Natural killer cell (primary cell): ENCODE measurements at regions not wholly inside any gene's neighbourhood (a gene's known extent, or its start where the extent isn't known, plus 50 kb on each side); places are given as distances from the start of the nearest gene placed in this dataset.

ENCODE experiments used
- ATAC-seq, 3 donors: fragments of 150-1000 bp in 2 of 3; fragments of 200-7000 bp in 1 of 3; cut with Tn5 transposase; 1 replicate in 1 of 3; 2 replicates in 2 of 3; pipeline ENCODE4 v1.10.0; 2021; ENCODE audit warnings: mild to moderate bottlenecking in 2 of 3, moderate library complexity in 2 of 3
- DNase-seq, 2 donors: peaks; one replicate each; pipeline versions ENCODE4 v3.0.0 to v3.0.0-alpha.2; 2013 to 2021; ENCODE audit warnings: mixed read lengths in 1 of 2
- H3K27ac ChIP-seq: one replicate; pipeline ENCODE4 v1.5.1; 2013; ENCODE audit warnings: mild to moderate bottlenecking, low read length
- H3K27me3 ChIP-seq: one replicate; pipeline ENCODE4 v1.6.1; 2013; ENCODE audit warnings: low read length; ENCODE audit not compliant: control insufficient read depth, insufficient read depth
- H3K36me3 ChIP-seq: one replicate; pipeline ENCODE4 v1.6.1; 2013; ENCODE audit warnings: low read length; ENCODE audit not compliant: control insufficient read depth, insufficient read depth
- H3K4me1 ChIP-seq: one replicate; pipeline ENCODE4 v1.6.1; 2013; ENCODE audit warnings: low read length; ENCODE audit not compliant: control insufficient read depth, insufficient read depth
- H3K4me3 ChIP-seq: one replicate; pipeline ENCODE4 v1.5.1; 2013; ENCODE audit warnings: low read length
- H3K9me3 ChIP-seq: one replicate; pipeline ENCODE4 v1.6.1; 2013; ENCODE audit warnings: low read length; ENCODE audit not compliant: control insufficient read depth, insufficient read depth
- H3K27ac Mint-ChIP-seq, 2 donors: one replicate each; pipeline ENCODE4 v1.8.0; 2022; ENCODE audit warnings: mild to moderate bottlenecking in 2 of 2, mixed read lengths in 2 of 2, moderate library complexity in 1 of 2
- H3K27me3 Mint-ChIP-seq, 2 donors: one replicate each; pipeline ENCODE4 v1.8.0; 2022; ENCODE audit warnings: low read depth in 2 of 2, mixed read lengths in 2 of 2
- H3K36me3 Mint-ChIP-seq: one replicate; pipeline ENCODE4 v1.8.0; 2022; ENCODE audit warnings: mixed read lengths
- H3K4me1 Mint-ChIP-seq, 2 donors: one replicate each; pipeline ENCODE4 v1.8.0; 2022; ENCODE audit warnings: mixed read lengths in 2 of 2
- H3K4me3 Mint-ChIP-seq: one replicate; pipeline ENCODE4 v1.8.0; 2022; ENCODE audit warnings: mild to moderate bottlenecking, moderate library complexity, mixed read lengths
- H3K9me3 Mint-ChIP-seq, 2 donors: one replicate each; pipeline ENCODE4 v1.8.0; 2022; ENCODE audit warnings: mixed read lengths in 2 of 2
- WGBS: methylation state at CpG from one replicate; pipeline ENCODE4 v1.1.7; 2013; ENCODE audit warnings: missing lambda C conversion rate; ENCODE audit not compliant: insufficient coverage; 5-methylcytosine and 5-hydroxymethylcytosine counted together
- intact Hi-C: fragments of 100-400 bp; cut with micrococcal nuclease; formaldehyde crosslinking; loops from one replicate; pipeline ENCODE4 v1.14.2; 2022
- TF ChIP-seq, protein P1 (sequence below): fragments of 200-600 bp; IDR thresholded peaks from one replicate; pipeline ENCODE4 v1.8.0; 2022; ENCODE audit warnings: antibody characterized with exemption

DNA sequence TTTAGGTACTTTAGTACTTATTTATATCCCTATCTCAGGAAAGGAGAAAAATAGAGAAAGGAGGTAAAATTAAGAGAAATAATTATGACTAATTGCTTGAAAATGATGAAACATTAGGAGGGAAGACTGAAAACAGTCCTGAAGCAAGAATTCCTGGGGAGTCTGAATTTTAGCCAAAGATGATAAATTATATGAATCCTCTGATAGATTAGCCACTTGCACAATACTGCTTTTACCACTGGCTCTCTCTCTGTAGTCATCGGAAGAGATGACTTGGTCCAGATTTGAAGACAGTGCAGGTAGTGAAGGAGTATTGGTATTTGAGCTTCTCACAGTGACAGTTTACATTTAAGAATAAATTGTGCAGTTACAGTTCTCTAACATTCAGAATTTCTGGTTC lies 83.8 kb upstream of the CLEC14A start:
- no peaks in the 10 kb centered on the region for H3K4me1 Mint-ChIP-seq
- no peak overlapping the region for H3K27ac ChIP-seq
- no peak overlapping the region for H3K27ac Mint-ChIP-seq
- no peak overlapping the region for H3K4me3 Mint-ChIP-seq
- intact Hi-C loops, result no loop called here
- H3K36me3 ChIP-seq, result no peaks in the 10 kb centered on the region
- TF ChIP-seq, protein P1, sequence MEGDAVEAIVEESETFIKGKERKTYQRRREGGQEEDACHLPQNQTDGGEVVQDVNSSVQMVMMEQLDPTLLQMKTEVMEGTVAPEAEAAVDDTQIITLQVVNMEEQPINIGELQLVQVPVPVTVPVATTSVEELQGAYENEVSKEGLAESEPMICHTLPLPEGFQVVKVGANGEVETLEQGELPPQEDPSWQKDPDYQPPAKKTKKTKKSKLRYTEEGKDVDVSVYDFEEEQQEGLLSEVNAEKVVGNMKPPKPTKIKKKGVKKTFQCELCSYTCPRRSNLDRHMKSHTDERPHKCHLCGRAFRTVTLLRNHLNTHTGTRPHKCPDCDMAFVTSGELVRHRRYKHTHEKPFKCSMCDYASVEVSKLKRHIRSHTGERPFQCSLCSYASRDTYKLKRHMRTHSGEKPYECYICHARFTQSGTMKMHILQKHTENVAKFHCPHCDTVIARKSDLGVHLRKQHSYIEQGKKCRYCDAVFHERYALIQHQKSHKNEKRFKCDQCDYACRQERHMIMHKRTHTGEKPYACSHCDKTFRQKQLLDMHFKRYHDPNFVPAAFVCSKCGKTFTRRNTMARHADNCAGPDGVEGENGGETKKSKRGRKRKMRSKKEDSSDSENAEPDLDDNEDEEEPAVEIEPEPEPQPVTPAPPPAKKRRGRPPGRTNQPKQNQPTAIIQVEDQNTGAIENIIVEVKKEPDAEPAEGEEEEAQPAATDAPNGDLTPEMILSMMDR, result no peak
- no peak for DNase-seq
- H3K9me3 ChIP-seq, result no peaks in the 10 kb centered on the region
- no peaks in the 10 kb centered on the region for H3K36me3 Mint-ChIP-seq
- no peak overlapping the region for H3K4me3 ChIP-seq
- no CpG with 5 or more reads among the region's 1 CpG for WGBS
- no peaks in the 10 kb centered on the region for H3K4me1 ChIP-seq
- H3K9me3 Mint-ChIP-seq, result peaks cover 1 to 6% of the 10 kb centered on the region in 2 donors
- peaks cover 0 to 2% of the 10 kb centered on the region in 2 donors for H3K27me3 Mint-ChIP-seq
- H3K27me3 ChIP-seq, result no peaks in the 10 kb centered on the region
- ATAC-seq, result no peak

DNA sequence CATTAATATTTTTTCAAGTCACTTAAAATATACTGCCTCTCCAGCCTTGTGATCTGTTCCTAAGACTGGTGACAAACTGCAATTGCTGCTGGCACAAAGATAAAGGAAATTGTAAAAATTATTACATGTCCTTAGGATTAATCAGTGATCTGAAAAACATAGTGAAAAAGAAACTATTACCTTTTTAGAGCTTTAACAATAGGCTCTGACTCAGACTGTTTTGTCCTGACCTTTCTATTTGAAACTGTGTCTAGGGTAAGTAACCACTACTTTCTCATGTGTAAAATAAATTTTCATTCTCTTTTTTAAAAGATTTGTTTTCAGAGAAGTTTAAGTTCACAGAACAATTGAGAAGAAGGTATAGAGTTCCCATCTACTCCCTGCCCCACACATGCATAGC lies 80.4 kb upstream of the CLEC14A start:
- Mint-ChIP-seq H3K4me1 (no peaks in the 10 kb centered on the region), H3K27ac (no peak overlapping the region), H3K4me3 (no peak overlapping the region), H3K27me3 (no peaks in the 10 kb centered on the region), H3K36me3 (no peaks in the 10 kb centered on the region), H3K9me3 (no peaks in the 10 kb centered on the region)
- H3K27me3 ChIP-seq, result no peaks in the 10 kb centered on the region
- no peaks in the 10 kb centered on the region for H3K36me3 ChIP-seq
- ATAC-seq (no peak), DNase-seq (no peak)
- H3K4me3 ChIP-seq, result no peak overlapping the region
- no peaks in the 10 kb centered on the region for H3K4me1 ChIP-seq
- intact Hi-C loops, result no loop called here
- TF ChIP-seq, protein P1, result no peak
- H3K27ac ChIP-seq, result no peak overlapping the region
- no peaks in the 10 kb centered on the region for H3K9me3 ChIP-seq

DNA sequence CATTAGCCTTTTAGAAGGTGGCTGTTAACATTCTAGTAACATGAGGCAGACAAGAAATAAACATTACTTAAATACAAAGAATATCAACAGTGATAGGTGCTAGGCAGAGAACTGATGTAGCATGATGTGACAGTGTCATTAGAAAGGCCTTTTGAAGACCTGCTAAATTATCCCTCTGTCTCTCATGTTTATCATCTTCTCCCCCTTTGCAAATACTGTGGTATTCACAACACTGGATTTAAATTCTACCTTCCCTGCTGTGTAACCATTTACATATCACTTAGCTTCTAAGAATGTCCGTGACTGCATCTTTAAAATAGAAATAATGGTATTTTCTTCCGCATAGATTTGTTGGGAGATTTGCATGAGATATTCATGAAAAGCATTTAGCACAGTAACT lies 74.4 kb upstream of the CLEC14A start:
- DNase-seq, result no peak
- no peaks in the 10 kb centered on the region for H3K36me3 Mint-ChIP-seq
- no peak overlapping the region for H3K4me3 Mint-ChIP-seq
- TF ChIP-seq, protein P1, result no peak
- no peaks in the 10 kb centered on the region for H3K27me3 ChIP-seq
- H3K9me3 ChIP-seq, result no peaks in the 10 kb centered on the region
- H3K36me3 ChIP-seq, result no peaks in the 10 kb centered on the region
- intact Hi-C loops, result no loop called here
- peaks cover 0 to 3% of the 10 kb centered on the region in 2 donors for H3K27me3 Mint-ChIP-seq
- no peaks in the 10 kb centered on the region for H3K4me1 Mint-ChIP-seq
- H3K27ac Mint-ChIP-seq, result no peak overlapping the region
- peaks cover 4 to 5% of the 10 kb centered on the region in 2 donors for H3K9me3 Mint-ChIP-seq
- WGBS, result no CpG with 5 or more reads among the region's 2 CpGs
- H3K27ac ChIP-seq, result no peak overlapping the region
- no peak overlapping the region for H3K4me3 ChIP-seq
- no peak for ATAC-seq
- H3K4me1 ChIP-seq, result no peaks in the 10 kb centered on the region

DNA sequence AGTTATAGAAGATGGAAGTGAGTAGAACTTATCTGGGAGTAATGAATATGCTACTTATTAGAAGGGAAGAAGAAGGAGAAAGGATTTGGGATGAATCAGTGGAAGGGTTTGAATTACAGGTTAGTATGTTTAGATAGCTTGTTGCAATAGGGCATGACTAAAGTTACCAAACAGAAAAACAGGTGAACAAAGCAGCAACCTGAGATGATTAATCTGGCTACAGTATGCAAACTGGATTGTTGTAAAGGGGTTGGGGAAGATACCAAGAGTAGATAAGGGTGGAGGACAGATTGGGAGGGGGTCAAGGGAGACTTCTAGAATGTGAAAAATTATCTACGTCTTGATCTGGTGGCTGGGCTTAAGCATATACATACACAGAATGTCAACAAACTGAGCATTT lies 73.4 kb upstream of the CLEC14A start:
- intact Hi-C loops, result no loop called here
- no peaks in the 10 kb centered on the region for H3K36me3 ChIP-seq
- H3K27ac ChIP-seq, result no peak overlapping the region
- no peak overlapping the region for H3K4me3 ChIP-seq
- H3K36me3 Mint-ChIP-seq, result no peaks in the 10 kb centered on the region
- ATAC-seq (no peak), DNase-seq (no peak)
- TF ChIP-seq, protein P1, result no peak
- no peak overlapping the region for H3K4me3 Mint-ChIP-seq
- H3K4me1 Mint-ChIP-seq, result no peaks in the 10 kb centered on the region
- peaks cover 4 to 5% of the 10 kb centered on the region in 2 donors for H3K9me3 Mint-ChIP-seq
- H3K27ac Mint-ChIP-seq, result no peak overlapping the region
- no peaks in the 10 kb centered on the region for H3K27me3 ChIP-seq
- no peaks in the 10 kb centered on the region for H3K4me1 ChIP-seq
- peaks cover 0 to 3% of the 10 kb centered on the region in 2 donors for H3K27me3 Mint-ChIP-seq
- WGBS, result 100% methylated on average over 1 of the region's 1 CpG
- H3K9me3 ChIP-seq, result no peaks in the 10 kb centered on the region
